DND-41 (cell line): ENCODE measurements at regions not wholly inside any gene's neighbourhood (a gene's known extent, or its start where the extent isn't known, plus 50 kb on each side); places are given as distances from the start of the nearest gene placed in this dataset.

Experiments used
- ATAC-seq: fragments of 200-7000 bp; cut with Tn5 transposase; 3 replicates; pipeline ENCODE4 v1.9.1; 2021; ENCODE audit warnings: low read depth; ENCODE audit not compliant: insufficient read depth
- DNase-seq: peaks from one replicate; pipeline ENCODE4 v3.0.0-alpha.2; 2020
- H2AFZ ChIP-seq: 2 replicates; pipeline ENCODE4 v1.6.0; 2012; ENCODE audit warnings: low read depth, low read length
- H3K27ac ChIP-seq: 2 replicates; pipeline ENCODE4 v1.5.1; 2012; ENCODE audit warnings: low read length, inconsistent platforms
- H3K27me3 ChIP-seq: fragments of 200-600 bp; sonication (generic); 2 replicates; pipeline ENCODE4 v1.6.0; 2012; ENCODE audit warnings: low read length, mild to moderate bottlenecking, inconsistent platforms; ENCODE audit not compliant: insufficient read depth, poor library complexity
- H3K36me3 ChIP-seq: 2 replicates; pipeline ENCODE4 v1.5.1; 2012; ENCODE audit warnings: low read length, inconsistent platforms; ENCODE audit not compliant: insufficient read depth
- H3K4me1 ChIP-seq: 2 replicates; pipeline ENCODE4 v1.5.1; 2012; ENCODE audit warnings: mild to moderate bottlenecking, low read length; ENCODE audit not compliant: insufficient read depth
- H3K4me2 ChIP-seq: 2 replicates; pipeline ENCODE4 v1.6.0; 2012; ENCODE audit warnings: mild to moderate bottlenecking, moderate library complexity, low read length, inconsistent platforms; ENCODE audit not compliant: insufficient read depth
- H3K4me3 ChIP-seq, 2 experiments: fragments of 200-600 bp in 1 of 2; shearing (Covaris generic) in 1 of 2; 2 replicates each; pipeline ENCODE4 v1.5.1; 2012 to 2016; ENCODE audit warnings: inconsistent platforms in 2 of 2, low read length in 2 of 2, mild to moderate bottlenecking in 2 of 2, low read depth in 1 of 2, moderate library complexity in 1 of 2
- H3K79me2 ChIP-seq: 2 replicates; pipeline ENCODE4 v1.6.0; 2012; ENCODE audit warnings: low read length, inconsistent platforms; ENCODE audit not compliant: insufficient read depth
- H3K9ac ChIP-seq: 2 replicates; pipeline ENCODE4 v1.6.0; 2012; ENCODE audit warnings: low read depth, mild to moderate bottlenecking, inconsistent platforms, low read length, moderate library complexity
- H3K9me3 ChIP-seq: 2 replicates; pipeline ENCODE4 v1.5.1; 2012; ENCODE audit warnings: low read length, moderate library complexity, mild to moderate bottlenecking, inconsistent platforms; ENCODE audit not compliant: insufficient read depth, severe bottlenecking
- H4K20me1 ChIP-seq: 2 replicates; pipeline ENCODE4 v1.6.0; 2012; ENCODE audit warnings: low read length; ENCODE audit not compliant: insufficient read depth
- CTCF ChIP-seq: IDR thresholded peaks from 2 replicates; pipeline ENCODE4 v1.5.1; 2012; ENCODE audit warnings: borderline replicate concordance, low read length, moderate library complexity, mild to moderate bottlenecking; ENCODE audit not compliant: poor library complexity, severe bottlenecking; ENCODE audit errors: extremely low read depth
- EZH2 ChIP-seq: IDR thresholded peaks from 3 replicates; pipeline ENCODE4 v1.6.1; 2012; ENCODE audit warnings: borderline replicate concordance, low read depth, mild to moderate bottlenecking, moderate library complexity, low read length, inconsistent platforms; ENCODE audit not compliant: severe bottlenecking

GRCh38 chr2:196459539-196459938, 180.0 kb upstream of the CCDC150 start:
- Histone ChIP-seq H3K79me2 (no peaks in the 10 kb centered on the region), H4K20me1 (no peaks in the 10 kb centered on the region), H3K27ac (no peak overlapping the region), H3K4me1 (no peaks in the 10 kb centered on the region), H3K9ac (no peak overlapping the region), H2AFZ (no peak overlapping the region), H3K4me2 (no peak overlapping the region), H3K9me3 (no peaks in the 10 kb centered on the region), H3K4me3 (no peak overlapping the region), H3K27me3 (no peaks in the 10 kb centered on the region), H3K36me3 (no peaks in the 10 kb centered on the region)
- peak; percentile 19 for DNase-seq
- TF ChIP-seq EZH2 (no peak), CTCF (no peak)
- peak; percentile 53 for ATAC-seq

- no peaks in the 10 kb centered on the region for H3K36me3 ChIP-seq
- no peak overlapping the region for H3K4me3 ChIP-seq
- no peak for TF ChIP-seq CTCF
- TF ChIP-seq EZH2: no peak
- H3K27me3 ChIP-seq: no peaks in the 10 kb centered on the region
- H3K4me2 ChIP-seq: no peak overlapping the region
- H3K9ac ChIP-seq: no peak overlapping the region
- H4K20me1 ChIP-seq: no peaks in the 10 kb centered on the region
- no peaks in the 10 kb centered on the region for H3K79me2 ChIP-seq
- no peak overlapping the region for H3K27ac ChIP-seq
- ATAC-seq: no peak
- DNase-seq: no peak
- H3K4me1 ChIP-seq: no peaks in the 10 kb centered on the region
- H3K9me3 ChIP-seq: no peaks in the 10 kb centered on the region
- no peak overlapping the region for H2AFZ ChIP-seq
These were observed 175.8 kb upstream of the CCDC150 start for GRCh38 chr2:196463706-196464105.

- no peaks in the 10 kb centered on the region for H3K9me3 ChIP-seq
- H3K36me3 ChIP-seq: no peaks in the 10 kb centered on the region
- no peak overlapping the region for H3K27ac ChIP-seq
- H4K20me1 ChIP-seq: no peaks in the 10 kb centered on the region
- no peaks in the 10 kb centered on the region for H3K4me1 ChIP-seq
- H3K4me3 ChIP-seq: no peak overlapping the region
- H3K9ac ChIP-seq: no peak overlapping the region
- no peak for ATAC-seq
- no peaks in the 10 kb centered on the region for H3K79me2 ChIP-seq
- H3K27me3 ChIP-seq: no peaks in the 10 kb centered on the region
- no peak for DNase-seq
- H3K4me2 ChIP-seq: no peak overlapping the region
- H2AFZ ChIP-seq: no peak overlapping the region
- no peak for TF ChIP-seq EZH2
- TF ChIP-seq CTCF: no peak
These were observed 175.2 kb upstream of the CCDC150 start for GRCh38 chr2:196464311-196464710.

GRCh38 chr2:196466581-196466980, 172.9 kb upstream of the CCDC150 start:
- H3K4me3 ChIP-seq: no peak overlapping the region
- DNase-seq (no peak), ATAC-seq (no peak)
- no peak overlapping the region for H3K27ac ChIP-seq
- H3K27me3 ChIP-seq: no peaks in the 10 kb centered on the region
- H2AFZ ChIP-seq: no peak overlapping the region
- no peaks in the 10 kb centered on the region for H3K9me3 ChIP-seq
- no peak overlapping the region for H3K9ac ChIP-seq
- no peaks in the 10 kb centered on the region for H3K36me3 ChIP-seq
- no peaks in the 10 kb centered on the region for H4K20me1 ChIP-seq
- no peak overlapping the region for H3K4me2 ChIP-seq
- H3K79me2 ChIP-seq: no peaks in the 10 kb centered on the region
- no peaks in the 10 kb centered on the region for H3K4me1 ChIP-seq
- no peak for TF ChIP-seq CTCF
- TF ChIP-seq EZH2: no peak
